ENCODE measurements at regions not wholly inside any gene's neighbourhood (a gene's known extent, or its start where the extent isn't known, plus 50 kb on each side); places are given as distances from the start of the nearest gene placed in this dataset.

DNA sequence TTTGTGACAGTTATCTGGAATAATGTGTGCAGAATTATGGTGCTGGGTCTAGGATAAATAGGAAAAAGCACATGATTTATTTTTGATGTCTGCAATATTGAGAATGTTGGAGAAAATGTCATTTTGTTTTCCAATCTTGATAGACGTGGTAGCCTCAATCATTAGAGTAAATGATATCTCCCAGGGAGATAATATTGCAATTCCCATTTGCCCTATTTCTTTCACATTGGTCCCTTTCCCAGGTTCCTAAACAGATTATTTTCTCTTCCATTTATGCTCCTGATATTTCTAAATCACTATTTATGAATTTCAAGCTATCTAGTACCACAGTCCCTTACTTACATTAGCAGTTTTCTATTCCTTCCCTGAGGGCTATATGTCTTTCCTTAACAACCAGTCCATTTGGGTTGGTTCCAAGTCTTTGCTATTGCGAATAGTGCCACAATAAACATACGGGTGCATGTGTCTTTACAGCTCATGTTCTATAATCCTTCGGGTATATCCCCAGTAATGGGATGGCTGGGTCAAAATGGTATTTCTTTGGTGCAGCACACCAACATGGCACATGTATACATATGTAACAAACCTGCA, 447.3 kb downstream of the PLA2G4A start:
- Histone ChIP-seq H3K79me2 (ENCODE audit: insufficient read depth, low read length) (no peaks in the 10 kb centered on the region), H3K36me3 (ENCODE audit: insufficient read depth, low read length) (no peaks in the 10 kb centered on the region), H3K9me3 (ENCODE audit: insufficient read depth, low read length, severe bottlenecking) (no peaks in the 10 kb centered on the region), H3K4me1 (ENCODE audit: insufficient read depth, low read length) (no peaks in the 10 kb centered on the region), H3K27ac (ENCODE audit: low read length) (no peak overlapping the region), H3K4me2 (ENCODE audit: insufficient read depth, low read length) (no peak overlapping the region), H2AFZ (ENCODE audit: low read depth, low read length) (no peak overlapping the region), H3K27me3 (ENCODE audit: insufficient read depth, low read length, poor library complexity) (no peaks in the 10 kb centered on the region), H3K9ac (ENCODE audit: low read depth, low read length) (no peak overlapping the region), H3K4me3 (ENCODE audit: low read depth in 1 of 2, low read length in 2 of 2) (no peak overlapping the region), H4K20me1 (ENCODE audit: insufficient read depth, low read length) (no peaks in the 10 kb centered on the region)
- TF ChIP-seq EZH2 (IDR thresholded peaks at IDR 0.05; ENCODE audit: borderline replicate concordance, low read depth, low read length, severe bottlenecking) (no peak), CTCF (IDR thresholded peaks at IDR 0.05; ENCODE audit: borderline replicate concordance, extremely low read depth, low read length, poor library complexity, severe bottlenecking) (no peak)
- DNase-seq (no peak), ATAC-seq (ENCODE audit: insufficient read depth, low read depth) (no peak)

DNA sequence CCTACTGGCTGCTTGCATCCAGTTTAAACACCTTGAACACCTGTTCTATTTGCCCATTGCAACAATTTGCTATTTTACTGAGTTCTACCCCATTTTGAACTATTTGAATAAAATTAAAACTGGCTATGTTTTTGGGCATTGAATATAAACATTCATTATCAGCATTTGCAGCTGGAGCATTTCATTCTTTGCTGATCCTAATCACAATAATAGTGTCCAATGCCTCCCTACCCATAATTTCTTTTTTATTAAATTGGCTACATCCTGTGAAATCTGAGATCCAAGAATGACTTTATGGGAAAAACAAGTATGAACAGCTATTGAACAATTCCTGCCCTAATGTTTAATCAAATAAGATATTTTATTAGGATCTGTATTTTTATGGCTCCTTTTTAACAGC, 447.9 kb downstream of the PLA2G4A start:
- Histone ChIP-seq H3K27ac (ENCODE audit: low read length) (no peak overlapping the region), H3K4me3 (ENCODE audit: low read depth in 1 of 2, low read length in 2 of 2) (no peak overlapping the region), H3K4me1 (ENCODE audit: insufficient read depth, low read length) (no peaks in the 10 kb centered on the region), H3K9me3 (ENCODE audit: insufficient read depth, low read length, severe bottlenecking) (no peaks in the 10 kb centered on the region), H2AFZ (ENCODE audit: low read depth, low read length) (no peak overlapping the region), H3K9ac (ENCODE audit: low read depth, low read length) (no peak overlapping the region), H3K79me2 (ENCODE audit: insufficient read depth, low read length) (no peaks in the 10 kb centered on the region), H3K4me2 (ENCODE audit: insufficient read depth, low read length) (no peak overlapping the region), H4K20me1 (ENCODE audit: insufficient read depth, low read length) (no peaks in the 10 kb centered on the region), H3K36me3 (ENCODE audit: insufficient read depth, low read length) (no peaks in the 10 kb centered on the region), H3K27me3 (ENCODE audit: insufficient read depth, low read length, poor library complexity) (no peaks in the 10 kb centered on the region)
- ATAC-seq (ENCODE audit: insufficient read depth, low read depth) (no peak), DNase-seq (no peak)
- TF ChIP-seq CTCF (IDR thresholded peaks at IDR 0.05; ENCODE audit: borderline replicate concordance, extremely low read depth, low read length, poor library complexity, severe bottlenecking), result no peak
- no peak for TF ChIP-seq EZH2 (IDR thresholded peaks at IDR 0.05; ENCODE audit: borderline replicate concordance, low read depth, low read length, severe bottlenecking)

GRCh38 chr1:187280031-187280430, 451.3 kb downstream of the PLA2G4A start:
- H3K36me3 ChIP-seq (ENCODE audit: insufficient read depth, low read length), result no peaks in the 10 kb centered on the region
- no peaks in the 10 kb centered on the region for H3K4me1 ChIP-seq (ENCODE audit: insufficient read depth, low read length)
- H3K9me3 ChIP-seq (ENCODE audit: insufficient read depth, low read length, severe bottlenecking), result no peaks in the 10 kb centered on the region
- TF ChIP-seq CTCF (IDR thresholded peaks at IDR 0.05; ENCODE audit: borderline replicate concordance, extremely low read depth, low read length, poor library complexity, severe bottlenecking) (no peak), EZH2 (IDR thresholded peaks at IDR 0.05; ENCODE audit: borderline replicate concordance, low read depth, low read length, severe bottlenecking) (no peak)
- H3K9ac ChIP-seq (ENCODE audit: low read depth, low read length), result no peak overlapping the region
- no peak for DNase-seq
- no peaks in the 10 kb centered on the region for H3K27me3 ChIP-seq (ENCODE audit: insufficient read depth, low read length, poor library complexity)
- no peak for ATAC-seq (ENCODE audit: insufficient read depth, low read depth)
- no peaks in the 10 kb centered on the region for H3K79me2 ChIP-seq (ENCODE audit: insufficient read depth, low read length)
- H3K27ac ChIP-seq (ENCODE audit: low read length), result no peak overlapping the region
- H3K4me2 ChIP-seq (ENCODE audit: insufficient read depth, low read length), result no peak overlapping the region
- no peak overlapping the region for H3K4me3 ChIP-seq (ENCODE audit: low read depth in 1 of 2, low read length in 2 of 2)
- H4K20me1 ChIP-seq (ENCODE audit: insufficient read depth, low read length), result no peaks in the 10 kb centered on the region
- no peak overlapping the region for H2AFZ ChIP-seq (ENCODE audit: low read depth, low read length)

DNA sequence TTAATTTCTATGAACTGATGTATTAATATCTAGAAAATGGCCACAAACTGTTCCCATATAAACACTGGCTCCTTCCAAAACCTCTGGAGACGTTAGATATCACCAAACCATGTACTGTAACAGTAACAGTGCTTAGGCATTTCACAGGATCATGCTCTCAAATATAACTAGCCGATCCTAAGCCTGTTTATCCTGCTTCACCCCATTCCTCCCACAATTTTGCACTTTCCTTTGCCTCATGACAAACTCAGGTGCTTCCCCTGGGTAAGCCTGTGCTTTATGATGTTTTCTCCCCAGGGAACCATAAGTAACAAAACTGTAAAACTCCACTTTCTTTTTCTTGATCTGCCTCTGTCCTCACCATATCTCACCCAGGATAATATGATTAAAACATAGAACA, 452.3 kb downstream of the PLA2G4A start:
- Histone ChIP-seq H2AFZ (ENCODE audit: low read depth, low read length) (no peak overlapping the region), H3K4me1 (ENCODE audit: insufficient read depth, low read length) (no peaks in the 10 kb centered on the region), H3K9ac (ENCODE audit: low read depth, low read length) (no peak overlapping the region), H3K79me2 (ENCODE audit: insufficient read depth, low read length) (no peaks in the 10 kb centered on the region), H3K27ac (ENCODE audit: low read length) (no peak overlapping the region), H3K36me3 (ENCODE audit: insufficient read depth, low read length) (no peaks in the 10 kb centered on the region), H4K20me1 (ENCODE audit: insufficient read depth, low read length) (no peaks in the 10 kb centered on the region), H3K9me3 (ENCODE audit: insufficient read depth, low read length, severe bottlenecking) (no peaks in the 10 kb centered on the region), H3K4me2 (ENCODE audit: insufficient read depth, low read length) (no peak overlapping the region), H3K4me3 (ENCODE audit: low read depth in 1 of 2, low read length in 2 of 2) (no peak overlapping the region), H3K27me3 (ENCODE audit: insufficient read depth, low read length, poor library complexity) (no peaks in the 10 kb centered on the region)
- no peak for TF ChIP-seq EZH2 (IDR thresholded peaks at IDR 0.05; ENCODE audit: borderline replicate concordance, low read depth, low read length, severe bottlenecking)
- DNase-seq (no peak), ATAC-seq (ENCODE audit: insufficient read depth, low read depth) (no peak)
